ENCODE measurements at regions not wholly inside any gene's neighbourhood (a gene's known extent, or its start where the extent isn't known, plus 50 kb on each side); places are given as distances from the start of the nearest gene placed in this dataset.

DNA sequence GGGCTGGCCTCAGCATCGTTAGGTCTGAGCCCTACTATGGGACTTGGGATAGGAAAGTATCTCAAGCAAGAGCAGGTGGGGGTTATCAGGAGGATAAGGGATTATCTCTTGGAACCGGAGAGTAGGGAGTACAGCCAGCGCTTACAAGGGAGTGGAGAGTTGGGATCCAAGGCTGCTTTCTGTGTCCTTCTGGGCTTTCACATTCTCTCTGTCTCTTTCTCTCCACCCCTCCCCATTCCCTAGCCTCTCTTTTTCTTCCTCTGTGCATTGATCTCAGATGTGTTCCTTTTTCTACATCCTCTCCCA is 170.2 kb downstream of the BUD13 start:
- H3K9me3 Mint-ChIP-seq: no peaks in the 10 kb centered on the region
- no peak for DNase-seq (ENCODE audit: extremely low spot score, unreplicated experiment)
- H3K27ac Mint-ChIP-seq: no peak overlapping the region
- TF ChIP-seq, protein P1, sequence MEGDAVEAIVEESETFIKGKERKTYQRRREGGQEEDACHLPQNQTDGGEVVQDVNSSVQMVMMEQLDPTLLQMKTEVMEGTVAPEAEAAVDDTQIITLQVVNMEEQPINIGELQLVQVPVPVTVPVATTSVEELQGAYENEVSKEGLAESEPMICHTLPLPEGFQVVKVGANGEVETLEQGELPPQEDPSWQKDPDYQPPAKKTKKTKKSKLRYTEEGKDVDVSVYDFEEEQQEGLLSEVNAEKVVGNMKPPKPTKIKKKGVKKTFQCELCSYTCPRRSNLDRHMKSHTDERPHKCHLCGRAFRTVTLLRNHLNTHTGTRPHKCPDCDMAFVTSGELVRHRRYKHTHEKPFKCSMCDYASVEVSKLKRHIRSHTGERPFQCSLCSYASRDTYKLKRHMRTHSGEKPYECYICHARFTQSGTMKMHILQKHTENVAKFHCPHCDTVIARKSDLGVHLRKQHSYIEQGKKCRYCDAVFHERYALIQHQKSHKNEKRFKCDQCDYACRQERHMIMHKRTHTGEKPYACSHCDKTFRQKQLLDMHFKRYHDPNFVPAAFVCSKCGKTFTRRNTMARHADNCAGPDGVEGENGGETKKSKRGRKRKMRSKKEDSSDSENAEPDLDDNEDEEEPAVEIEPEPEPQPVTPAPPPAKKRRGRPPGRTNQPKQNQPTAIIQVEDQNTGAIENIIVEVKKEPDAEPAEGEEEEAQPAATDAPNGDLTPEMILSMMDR (conservative IDR thresholded peaks at IDR 0.05): no peak
- no peaks in the 10 kb centered on the region for H3K36me3 Mint-ChIP-seq
- H3K27me3 Mint-ChIP-seq: peaks cover 55% of the 10 kb centered on the region
- no peaks in the 10 kb centered on the region for H3K4me1 Mint-ChIP-seq (ENCODE audit: unreplicated experiment)
- no peak overlapping the region for H3K4me3 Mint-ChIP-seq

DNA sequence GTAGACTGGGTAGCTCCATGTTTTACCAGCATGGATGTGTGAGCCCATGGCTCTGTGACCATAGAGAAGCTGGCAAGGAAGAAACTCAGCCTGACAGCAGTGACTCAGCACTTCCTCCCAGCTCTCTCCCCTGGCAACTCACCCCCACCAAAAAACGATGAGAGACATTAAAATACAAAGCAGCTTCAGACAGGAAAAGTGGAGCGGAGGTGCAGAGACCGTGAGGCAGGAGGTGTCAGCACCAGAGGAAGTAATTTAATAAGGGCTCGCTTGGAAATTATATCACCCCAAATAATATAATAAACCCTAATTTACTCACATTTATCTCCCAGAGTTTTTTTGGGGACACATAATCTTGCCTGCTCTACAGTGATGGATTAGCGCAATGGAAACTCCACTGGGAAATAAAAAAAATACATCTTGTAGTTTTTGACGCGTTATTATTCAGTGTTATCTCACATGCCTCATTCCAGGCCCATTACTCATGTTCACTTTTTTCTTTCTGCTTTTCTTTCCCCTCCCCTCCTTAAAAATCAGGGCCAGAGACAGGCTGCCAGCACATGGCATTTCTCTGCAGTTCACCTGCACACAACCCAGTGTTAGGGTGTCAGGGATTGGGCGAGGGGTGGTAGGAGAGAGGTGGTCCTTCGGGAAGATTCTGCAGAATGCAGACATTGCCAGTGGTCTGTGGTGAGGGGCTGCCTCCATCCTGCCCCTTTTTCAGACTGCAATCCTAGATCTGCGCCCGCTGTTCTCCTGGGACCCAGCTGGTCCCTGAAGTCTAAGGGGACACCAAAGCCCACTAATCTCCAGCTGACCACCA is 170.8 kb downstream of the BUD13 start:
- DNase-seq (ENCODE audit: extremely low spot score, unreplicated experiment): no peak
- Mint-ChIP-seq H3K27ac (no peak overlapping the region), H3K9me3 (no peaks in the 10 kb centered on the region), H3K4me3 (no peak overlapping the region), H3K36me3 (no peaks in the 10 kb centered on the region), H3K27me3 (peaks cover 56% of the 10 kb centered on the region), H3K4me1 (ENCODE audit: unreplicated experiment) (no peaks in the 10 kb centered on the region)
- TF ChIP-seq, protein P1 (conservative IDR thresholded peaks at IDR 0.05): no peak

DNA sequence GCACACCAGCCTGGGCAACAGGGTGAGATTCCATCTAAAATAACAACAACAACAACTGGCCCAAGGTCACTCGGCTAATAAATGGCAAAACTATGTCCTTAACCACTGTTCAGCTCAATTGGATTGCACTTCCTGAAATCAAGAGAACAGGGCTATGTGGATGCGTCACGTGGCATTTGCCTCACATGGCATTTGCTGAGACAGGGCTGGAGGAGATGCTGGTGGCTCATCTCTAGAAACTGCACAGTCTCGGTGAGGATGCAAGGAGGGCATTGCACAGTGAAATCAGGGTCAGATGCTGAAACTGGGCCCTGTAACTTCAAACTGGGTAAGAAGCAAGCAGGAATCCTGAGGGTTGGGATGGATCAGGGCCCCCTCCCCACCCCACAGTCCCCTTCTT is 171.9 kb downstream of the BUD13 start:
- H3K9me3 Mint-ChIP-seq: no peaks in the 10 kb centered on the region
- H3K4me1 Mint-ChIP-seq (ENCODE audit: unreplicated experiment): no peaks in the 10 kb centered on the region
- no peak for DNase-seq (ENCODE audit: extremely low spot score, unreplicated experiment)
- H3K4me3 Mint-ChIP-seq: no peak overlapping the region
- TF ChIP-seq, protein P1 (conservative IDR thresholded peaks at IDR 0.05): no peak
- peaks cover 60% of the 10 kb centered on the region for H3K27me3 Mint-ChIP-seq
- H3K36me3 Mint-ChIP-seq: no peaks in the 10 kb centered on the region
- H3K27ac Mint-ChIP-seq: no peak overlapping the region

DNA sequence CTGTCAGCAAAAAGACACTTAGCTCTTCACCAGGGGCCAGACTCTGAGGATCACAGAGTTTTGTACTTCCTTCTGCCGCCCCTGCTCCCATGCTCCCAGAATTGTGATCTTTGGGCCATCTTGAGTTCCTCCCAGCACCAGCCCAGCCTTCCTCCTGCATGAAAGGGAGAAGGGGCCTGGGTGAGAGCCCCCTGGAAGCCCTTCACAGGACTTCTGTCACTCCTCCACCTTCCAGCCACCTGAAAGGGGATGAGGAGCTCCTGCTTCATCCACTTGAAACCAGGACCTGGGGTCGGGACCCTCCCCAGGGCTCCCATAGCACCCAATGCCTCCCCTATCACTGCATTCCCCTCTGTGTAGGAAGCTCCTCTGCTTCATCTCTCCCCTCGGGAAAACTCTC is 174.2 kb downstream of the BUD13 start:
- no peaks in the 10 kb centered on the region for H3K4me1 Mint-ChIP-seq (ENCODE audit: unreplicated experiment)
- no peak overlapping the region for H3K27ac Mint-ChIP-seq
- H3K4me3 Mint-ChIP-seq: no peak overlapping the region
- H3K9me3 Mint-ChIP-seq: no peaks in the 10 kb centered on the region
- DNase-seq (ENCODE audit: extremely low spot score, unreplicated experiment): no peak
- TF ChIP-seq, protein P1 (conservative IDR thresholded peaks at IDR 0.05): no peak
- H3K27me3 Mint-ChIP-seq: peaks cover 65% of the 10 kb centered on the region
- H3K36me3 Mint-ChIP-seq: no peaks in the 10 kb centered on the region

- Mint-ChIP-seq H3K27me3 (peaks cover 67% of the 10 kb centered on the region), H3K4me3 (no peak overlapping the region), H3K27ac (no peak overlapping the region), H3K9me3 (no peaks in the 10 kb centered on the region), H3K4me1 (ENCODE audit: unreplicated experiment) (no peaks in the 10 kb centered on the region), H3K36me3 (no peaks in the 10 kb centered on the region)
- no peak for DNase-seq (ENCODE audit: extremely low spot score, unreplicated experiment)
- TF ChIP-seq, protein P1 (conservative IDR thresholded peaks at IDR 0.05): no peak
Observed at GRCh38 chr11:116598036-116598435, 174.8 kb downstream of the BUD13 start.

Data from type B pancreatic cell (in vitro differentiated cells).